C4-2B (cell line): ENCODE measurements at regions not wholly inside any gene's neighbourhood (a gene's known extent, or its start where the extent isn't known, plus 50 kb on each side); places are given as distances from the start of the nearest gene placed in this dataset.

Experiments used
- H3K27ac ChIP-seq: fragments of 450-650 bp; 2 replicates; pipeline ENCODE4 v1.5.1; 2017
- CTCF ChIP-seq: fragments of 450-650 bp; conservative IDR thresholded peaks from 2 replicates; pipeline ENCODE4 v1.5.1; 2017; ENCODE audit warnings: mild to moderate bottlenecking
- ZFX ChIP-seq: fragments of 450-650 bp; IDR thresholded peaks from 2 replicates; pipeline ENCODE4 v1.6.1; 2017

DNA sequence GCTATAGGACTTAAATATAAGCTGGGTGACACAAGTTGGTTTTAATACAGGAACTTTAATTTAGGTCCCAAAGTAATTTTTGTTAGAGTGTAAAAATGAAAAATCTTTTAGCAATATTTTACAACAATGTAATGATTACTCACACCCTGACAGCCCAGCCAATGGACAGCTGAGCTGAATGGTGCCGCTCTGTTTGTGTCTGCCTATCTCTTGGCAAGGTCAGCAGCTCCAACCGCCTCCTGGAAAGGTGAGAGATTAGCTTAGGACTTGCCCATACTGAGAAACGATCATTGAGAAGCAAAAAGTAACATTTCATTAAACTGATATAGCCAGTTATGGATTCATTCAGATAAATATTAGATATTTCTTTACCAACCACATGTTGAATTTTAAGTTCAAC lies 463.6 kb upstream of the CD180 start:
- TF ChIP-seq CTCF = no peak
- no peak for TF ChIP-seq ZFX
- H3K27ac ChIP-seq = no peak overlapping the region

GRCh38 chr5:67659288-67659687 lies 462.7 kb upstream of the CD180 start:
- no peak overlapping the region for H3K27ac ChIP-seq
- no peak for TF ChIP-seq CTCF
- TF ChIP-seq ZFX = no peak

GRCh38 chr5:67657055-67657454 lies 460.5 kb upstream of the CD180 start:
- no peak for TF ChIP-seq CTCF
- TF ChIP-seq ZFX = no peak

DNA sequence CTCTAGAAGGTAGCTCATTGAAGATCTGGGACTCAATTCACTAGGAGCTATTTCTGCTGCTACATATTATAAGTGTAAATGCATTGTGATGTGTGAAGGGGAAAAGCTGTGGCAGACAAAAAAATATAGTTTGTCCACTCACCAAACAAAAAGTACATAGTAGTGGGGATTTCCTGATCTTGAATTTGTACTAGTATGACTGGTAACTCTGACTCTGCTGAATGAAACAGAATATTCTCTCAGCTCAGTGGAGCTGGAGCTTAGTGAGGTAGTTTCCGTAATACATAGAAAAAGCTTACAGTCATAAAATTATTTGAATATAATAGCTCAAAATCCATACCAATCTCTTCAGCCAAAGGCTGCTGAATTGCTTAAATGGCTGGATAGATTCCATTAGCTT lies 455.6 kb upstream of the CD180 start:
- no peak overlapping the region for H3K27ac ChIP-seq
- TF ChIP-seq CTCF = no peak
- TF ChIP-seq ZFX = no peak

More at GRCh38 chr5:67657055-67657454, 460.5 kb upstream of the CD180 start:
- no peak overlapping the region for H3K27ac ChIP-seq

GRCh38 chr5:67651180-67651579 lies 454.6 kb upstream of the CD180 start:
- TF ChIP-seq CTCF (no peak), ZFX (no peak)

GRCh38 chr5:67648201-67648671 lies 451.6 kb upstream of the CD180 start:
- H3K27ac ChIP-seq = no peak overlapping the region
- TF ChIP-seq CTCF (no peak), ZFX (no peak)

More at GRCh38 chr5:67651180-67651579, 454.6 kb upstream of the CD180 start:
- no peak overlapping the region for H3K27ac ChIP-seq

DNA sequence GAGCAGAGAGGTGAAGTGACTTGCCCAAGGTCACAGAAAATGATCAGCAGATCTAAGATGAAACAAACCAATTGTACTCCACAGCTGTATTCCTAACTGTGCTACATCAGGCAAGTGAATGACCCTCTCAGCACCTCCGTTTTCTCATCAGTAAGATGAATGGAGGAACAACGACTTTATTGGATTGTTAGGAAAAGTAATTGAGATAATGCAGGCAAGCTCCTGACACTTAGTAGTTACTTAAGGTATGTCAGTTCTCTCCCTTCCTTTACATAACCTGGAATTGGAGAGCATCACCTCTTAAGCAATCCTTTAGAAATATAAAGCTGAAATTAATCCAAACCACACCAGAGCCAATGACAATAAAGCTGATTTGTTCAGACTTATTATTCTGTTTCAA lies 451.2 kb upstream of the CD180 start:
- TF ChIP-seq CTCF (no peak), ZFX (no peak)
- no peak overlapping the region for H3K27ac ChIP-seq
